SK-N-SH treated with all-trans-retinoic acid at 6 μM for 48 hours (cell line): ENCODE measurements at regions not wholly inside any gene's neighbourhood (a gene's known extent, or its start where the extent isn't known, plus 50 kb on each side); places are given as distances from the start of the nearest gene placed in this dataset.
"Not testable (repeated sequence)": the region's sequence is repeated elsewhere in the genome, so short reads cannot be mapped to it uniquely, and the experiment has no call there.

Experiments
- ATAC-seq: fragments of 200-7000 bp; cut with Tn5 transposase; 3 replicates; pipeline ENCODE4 v1.9.1; 2020; ENCODE audit warnings: mild to moderate bottlenecking, moderate library complexity
- ARNTL ChIP-seq: fragments of 450-650 bp; formaldehyde crosslinking; IDR thresholded peaks from 2 replicates; pipeline ENCODE4 v1.5.0; 2020; ENCODE audit warnings: low read depth, mild to moderate bottlenecking, moderate library complexity, borderline replicate concordance
- BACH2 ChIP-seq: fragments of 250-450 bp; sonication (Bioruptor Pico); IDR thresholded peaks from 2 replicates; pipeline ENCODE4 v1.9.0; 2021; ENCODE audit warnings: mild to moderate bottlenecking, borderline replicate concordance
- CSDC2 ChIP-seq: fragments of 250-450 bp; sonication (Bioruptor Pico); IDR thresholded peaks from 2 replicates; pipeline ENCODE4 v1.5.0; 2020; ENCODE audit warnings: mild to moderate bottlenecking, moderate library complexity
- ESRRG ChIP-seq: fragments of 250-450 bp; sonication (Bioruptor Pico); IDR thresholded peaks from 2 replicates; pipeline ENCODE4 v1.6.1; 2021; ENCODE audit warnings: mild to moderate bottlenecking
- GLIS3 ChIP-seq: fragments of 250-450 bp; sonication (Bioruptor Pico); IDR thresholded peaks from 2 replicates; pipeline ENCODE4 v1.5.0; 2020; ENCODE audit warnings: mild to moderate bottlenecking, moderate library complexity
- ISL1 ChIP-seq: fragments of 250-450 bp; sonication (Bioruptor Pico); IDR thresholded peaks from 2 replicates; pipeline ENCODE4 v2.1.2; 2022; ENCODE audit warnings: mild to moderate bottlenecking, moderate library complexity
- OSR1 ChIP-seq: fragments of 250-450 bp; sonication (Bioruptor Pico); IDR thresholded peaks from 2 replicates; pipeline ENCODE4 v1.8.0; 2022; ENCODE audit warnings: moderate library complexity, mild to moderate bottlenecking, inconsistent platforms
- RARB ChIP-seq: fragments of 250-450 bp; sonication (Bioruptor Pico); IDR thresholded peaks from 2 replicates; pipeline ENCODE4 v1.8.0; 2021; ENCODE audit warnings: mild to moderate bottlenecking, moderate library complexity
- SNAI2 ChIP-seq: fragments of 250-450 bp; sonication (Bioruptor Pico); IDR thresholded peaks from 2 replicates; pipeline ENCODE4 v1.5.0; 2020; ENCODE audit warnings: mild to moderate bottlenecking, moderate library complexity
- TCF4 ChIP-seq: fragments of 250-450 bp; sonication (Bioruptor Pico); IDR thresholded peaks from 2 replicates; pipeline ENCODE4 v1.8.0; 2021; ENCODE audit warnings: mild to moderate bottlenecking, moderate library complexity, borderline replicate concordance
- TOX ChIP-seq: fragments of 250-450 bp; sonication (Bioruptor Pico); IDR thresholded peaks from 2 replicates; pipeline ENCODE4 v1.8.0; 2021; ENCODE audit warnings: mild to moderate bottlenecking, moderate library complexity, borderline replicate concordance
- ZC3H10 ChIP-seq: fragments of 250-450 bp; sonication (Bioruptor Pico); IDR thresholded peaks from 2 replicates; pipeline ENCODE4 v1.5.1; 2021; ENCODE audit warnings: mild to moderate bottlenecking, moderate library complexity
- ZFP3 ChIP-seq: fragments of 250-450 bp; sonication (Bioruptor Pico); IDR thresholded peaks from 2 replicates; pipeline ENCODE4 v1.5.0; 2020; ENCODE audit warnings: mild to moderate bottlenecking, moderate library complexity
- ZFP30 ChIP-seq: fragments of 450-650 bp; formaldehyde crosslinking; IDR thresholded peaks from 2 replicates; pipeline ENCODE4 v1.5.0; 2022; ENCODE audit warnings: mild to moderate bottlenecking, moderate library complexity
- ZNF565 ChIP-seq: fragments of 450-650 bp; formaldehyde crosslinking; conservative IDR thresholded peaks from 2 replicates; pipeline ENCODE4 v1.5.0; 2020; ENCODE audit warnings: low read depth, mild to moderate bottlenecking, moderate library complexity
- ZNF70 ChIP-seq: fragments of 450-650 bp; formaldehyde crosslinking; IDR thresholded peaks from 2 replicates; pipeline ENCODE4 v1.5.0; 2020; ENCODE audit warnings: mild to moderate bottlenecking, moderate library complexity
- ZNF8 ChIP-seq: fragments of 450-650 bp; formaldehyde crosslinking; IDR thresholded peaks from 2 replicates; pipeline ENCODE4 v1.5.0; 2020; ENCODE audit warnings: mild to moderate bottlenecking, moderate library complexity
- TF ChIP-seq, protein P1 (sequence below): fragments of 250-450 bp; sonication (Bioruptor Pico); IDR thresholded peaks from 2 replicates; pipeline ENCODE4 v1.5.0; 2020; ENCODE audit warnings: mild to moderate bottlenecking, moderate library complexity
- TF ChIP-seq, protein P2 (sequence below): fragments of 250-450 bp; sonication (Bioruptor Pico); IDR thresholded peaks from 2 replicates; pipeline ENCODE4 v1.5.1; 2020; ENCODE audit warnings: low read depth, mild to moderate bottlenecking, moderate library complexity
- TF ChIP-seq, protein P3 (sequence below): fragments of 250-450 bp; sonication (Bioruptor Pico); IDR thresholded peaks from 2 replicates; pipeline ENCODE4 v1.8.0; 2020; ENCODE audit warnings: mild to moderate bottlenecking, moderate library complexity, borderline replicate concordance
- TF ChIP-seq, protein P4 (sequence below): fragments of 250-450 bp; sonication (Bioruptor Pico); IDR thresholded peaks from 2 replicates; pipeline ENCODE4 v1.8.0; 2021; ENCODE audit warnings: low read depth, mild to moderate bottlenecking, moderate library complexity, borderline replicate concordance
- TF ChIP-seq, protein P5 (sequence below): fragments of 250-450 bp; sonication (Bioruptor Pico); IDR thresholded peaks from 2 replicates; pipeline ENCODE4 v1.5.1; 2021; ENCODE audit warnings: mild to moderate bottlenecking, moderate library complexity

DNA sequence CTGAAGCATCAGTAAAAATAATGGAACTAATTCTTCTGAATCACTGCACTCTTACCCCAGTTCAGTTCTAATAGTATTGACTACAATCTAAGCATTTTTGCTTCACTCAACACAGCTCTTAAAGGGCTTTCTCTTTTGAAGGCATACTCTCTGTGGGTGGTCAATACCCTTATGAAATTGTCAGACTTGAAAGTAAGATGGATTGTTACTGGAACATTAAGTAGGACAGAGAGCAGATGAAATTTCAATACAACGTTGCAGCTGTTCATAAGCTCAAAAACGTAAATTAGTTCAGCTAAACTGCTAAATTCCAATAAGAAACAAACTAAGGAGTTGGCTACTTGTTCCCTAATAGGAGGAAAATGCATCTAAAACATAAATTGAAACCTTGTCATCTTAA lies 352.3 kb upstream of the TENM3 start:
- ATAC-seq: no peak
- TF ChIP-seq ARNTL (CRISPR knock-in tag) (no peak), ZC3H10 (CRISPR knock-in tag) (no peak), ZNF70 (CRISPR knock-in tag) (no peak), ESRRG (no peak), OSR1 (CRISPR knock-in tag) (no peak), ZFP3 (CRISPR knock-in tag) (no peak), CSDC2 (CRISPR knock-in tag) (no peak), GLIS3 (CRISPR knock-in tag) (no peak), TCF4 (CRISPR knock-in tag) (no peak), TOX (CRISPR knock-in tag) (no peak), RARB (CRISPR knock-in tag) (no peak), ZNF565 (CRISPR knock-in tag) (no peak), ZFP30 (CRISPR knock-in tag) (no peak)
- TF ChIP-seq, protein P1, sequence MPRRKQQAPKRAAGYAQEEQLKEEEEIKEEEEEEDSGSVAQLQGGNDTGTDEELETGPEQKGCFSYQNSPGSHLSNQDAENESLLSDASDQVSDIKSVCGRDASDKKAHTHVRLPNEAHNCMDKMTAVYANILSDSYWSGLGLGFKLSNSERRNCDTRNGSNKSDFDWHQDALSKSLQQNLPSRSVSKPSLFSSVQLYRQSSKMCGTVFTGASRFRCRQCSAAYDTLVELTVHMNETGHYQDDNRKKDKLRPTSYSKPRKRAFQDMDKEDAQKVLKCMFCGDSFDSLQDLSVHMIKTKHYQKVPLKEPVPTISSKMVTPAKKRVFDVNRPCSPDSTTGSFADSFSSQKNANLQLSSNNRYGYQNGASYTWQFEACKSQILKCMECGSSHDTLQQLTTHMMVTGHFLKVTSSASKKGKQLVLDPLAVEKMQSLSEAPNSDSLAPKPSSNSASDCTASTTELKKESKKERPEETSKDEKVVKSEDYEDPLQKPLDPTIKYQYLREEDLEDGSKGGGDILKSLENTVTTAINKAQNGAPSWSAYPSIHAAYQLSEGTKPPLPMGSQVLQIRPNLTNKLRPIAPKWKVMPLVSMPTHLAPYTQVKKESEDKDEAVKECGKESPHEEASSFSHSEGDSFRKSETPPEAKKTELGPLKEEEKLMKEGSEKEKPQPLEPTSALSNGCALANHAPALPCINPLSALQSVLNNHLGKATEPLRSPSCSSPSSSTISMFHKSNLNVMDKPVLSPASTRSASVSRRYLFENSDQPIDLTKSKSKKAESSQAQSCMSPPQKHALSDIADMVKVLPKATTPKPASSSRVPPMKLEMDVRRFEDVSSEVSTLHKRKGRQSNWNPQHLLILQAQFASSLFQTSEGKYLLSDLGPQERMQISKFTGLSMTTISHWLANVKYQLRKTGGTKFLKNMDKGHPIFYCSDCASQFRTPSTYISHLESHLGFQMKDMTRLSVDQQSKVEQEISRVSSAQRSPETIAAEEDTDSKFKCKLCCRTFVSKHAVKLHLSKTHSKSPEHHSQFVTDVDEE: no peak
- TF ChIP-seq, protein P2, sequence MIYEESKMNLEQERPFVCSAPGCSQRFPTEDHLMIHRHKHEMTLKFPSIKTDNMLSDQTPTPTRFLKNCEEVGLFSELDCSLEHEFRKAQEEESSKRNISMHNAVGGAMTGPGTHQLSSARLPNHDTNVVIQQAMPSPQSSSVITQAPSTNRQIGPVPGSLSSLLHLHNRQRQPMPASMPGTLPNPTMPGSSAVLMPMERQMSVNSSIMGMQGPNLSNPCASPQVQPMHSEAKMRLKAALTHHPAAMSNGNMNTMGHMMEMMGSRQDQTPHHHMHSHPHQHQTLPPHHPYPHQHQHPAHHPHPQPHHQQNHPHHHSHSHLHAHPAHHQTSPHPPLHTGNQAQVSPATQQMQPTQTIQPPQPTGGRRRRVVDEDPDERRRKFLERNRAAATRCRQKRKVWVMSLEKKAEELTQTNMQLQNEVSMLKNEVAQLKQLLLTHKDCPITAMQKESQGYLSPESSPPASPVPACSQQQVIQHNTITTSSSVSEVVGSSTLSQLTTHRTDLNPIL (CRISPR knock-in tag): no peak
- TF ChIP-seq, protein P3, sequence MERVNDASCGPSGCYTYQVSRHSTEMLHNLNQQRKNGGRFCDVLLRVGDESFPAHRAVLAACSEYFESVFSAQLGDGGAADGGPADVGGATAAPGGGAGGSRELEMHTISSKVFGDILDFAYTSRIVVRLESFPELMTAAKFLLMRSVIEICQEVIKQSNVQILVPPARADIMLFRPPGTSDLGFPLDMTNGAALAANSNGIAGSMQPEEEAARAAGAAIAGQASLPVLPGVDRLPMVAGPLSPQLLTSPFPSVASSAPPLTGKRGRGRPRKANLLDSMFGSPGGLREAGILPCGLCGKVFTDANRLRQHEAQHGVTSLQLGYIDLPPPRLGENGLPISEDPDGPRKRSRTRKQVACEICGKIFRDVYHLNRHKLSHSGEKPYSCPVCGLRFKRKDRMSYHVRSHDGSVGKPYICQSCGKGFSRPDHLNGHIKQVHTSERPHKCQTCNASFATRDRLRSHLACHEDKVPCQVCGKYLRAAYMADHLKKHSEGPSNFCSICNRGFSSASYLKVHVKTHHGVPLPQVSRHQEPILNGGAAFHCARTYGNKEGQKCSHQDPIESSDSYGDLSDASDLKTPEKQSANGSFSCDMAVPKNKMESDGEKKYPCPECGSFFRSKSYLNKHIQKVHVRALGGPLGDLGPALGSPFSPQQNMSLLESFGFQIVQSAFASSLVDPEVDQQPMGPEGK (CRISPR knock-in tag): no peak

DNA sequence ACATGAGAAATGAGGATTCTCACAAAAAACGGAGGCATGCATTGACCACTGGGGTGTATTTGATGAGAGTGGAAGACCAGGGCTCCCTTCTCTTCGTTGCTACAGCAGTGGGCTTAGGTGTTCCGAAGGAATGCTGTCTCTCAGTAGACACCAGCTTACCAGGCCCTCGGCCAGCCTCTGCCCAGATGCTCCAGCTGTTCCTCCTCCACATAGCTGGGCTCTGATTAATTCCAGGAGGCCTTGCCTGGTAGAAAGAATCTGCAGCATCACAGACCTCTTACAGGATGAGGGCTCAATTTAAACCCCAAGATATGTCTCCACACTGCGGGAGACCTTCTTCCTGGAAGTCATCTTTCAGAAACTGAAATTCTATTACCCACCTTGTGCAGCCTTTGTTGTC lies 346.6 kb upstream of the TENM3 start:
- no peak for ATAC-seq
- TF ChIP-seq, protein P4, sequence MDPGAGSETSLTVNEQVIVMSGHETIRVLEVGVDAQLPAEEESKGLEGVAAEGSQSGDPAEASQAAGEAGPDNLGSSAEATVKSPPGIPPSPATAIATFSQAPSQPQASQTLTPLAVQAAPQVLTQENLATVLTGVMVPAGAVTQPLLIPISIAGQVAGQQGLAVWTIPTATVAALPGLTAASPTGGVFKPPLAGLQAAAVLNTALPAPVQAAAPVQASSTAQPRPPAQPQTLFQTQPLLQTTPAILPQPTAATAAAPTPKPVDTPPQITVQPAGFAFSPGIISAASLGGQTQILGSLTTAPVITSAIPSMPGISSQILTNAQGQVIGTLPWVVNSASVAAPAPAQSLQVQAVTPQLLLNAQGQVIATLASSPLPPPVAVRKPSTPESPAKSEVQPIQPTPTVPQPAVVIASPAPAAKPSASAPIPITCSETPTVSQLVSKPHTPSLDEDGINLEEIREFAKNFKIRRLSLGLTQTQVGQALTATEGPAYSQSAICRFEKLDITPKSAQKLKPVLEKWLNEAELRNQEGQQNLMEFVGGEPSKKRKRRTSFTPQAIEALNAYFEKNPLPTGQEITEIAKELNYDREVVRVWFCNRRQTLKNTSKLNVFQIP (CRISPR knock-in tag): no peak
- TF ChIP-seq ZFP3 (CRISPR knock-in tag): no peak
- TF ChIP-seq, protein P5, sequence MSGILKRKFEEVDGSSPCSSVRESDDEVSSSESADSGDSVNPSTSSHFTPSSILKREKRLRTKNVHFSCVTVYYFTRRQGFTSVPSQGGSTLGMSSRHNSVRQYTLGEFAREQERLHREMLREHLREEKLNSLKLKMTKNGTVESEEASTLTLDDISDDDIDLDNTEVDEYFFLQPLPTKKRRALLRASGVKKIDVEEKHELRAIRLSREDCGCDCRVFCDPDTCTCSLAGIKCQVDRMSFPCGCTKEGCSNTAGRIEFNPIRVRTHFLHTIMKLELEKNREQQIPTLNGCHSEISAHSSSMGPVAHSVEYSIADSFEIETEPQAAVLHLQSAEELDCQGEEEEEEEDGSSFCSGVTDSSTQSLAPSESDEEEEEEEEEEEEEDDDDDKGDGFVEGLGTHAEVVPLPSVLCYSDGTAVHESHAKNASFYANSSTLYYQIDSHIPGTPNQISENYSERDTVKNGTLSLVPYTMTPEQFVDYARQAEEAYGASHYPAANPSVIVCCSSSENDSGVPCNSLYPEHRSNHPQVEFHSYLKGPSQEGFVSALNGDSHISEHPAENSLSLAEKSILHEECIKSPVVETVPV (CRISPR knock-in tag): no peak
- TF ChIP-seq RARB (CRISPR knock-in tag): no peak
- no peak for TF ChIP-seq OSR1 (CRISPR knock-in tag)
- TF ChIP-seq, all 23 proteins: peak for 0

DNA sequence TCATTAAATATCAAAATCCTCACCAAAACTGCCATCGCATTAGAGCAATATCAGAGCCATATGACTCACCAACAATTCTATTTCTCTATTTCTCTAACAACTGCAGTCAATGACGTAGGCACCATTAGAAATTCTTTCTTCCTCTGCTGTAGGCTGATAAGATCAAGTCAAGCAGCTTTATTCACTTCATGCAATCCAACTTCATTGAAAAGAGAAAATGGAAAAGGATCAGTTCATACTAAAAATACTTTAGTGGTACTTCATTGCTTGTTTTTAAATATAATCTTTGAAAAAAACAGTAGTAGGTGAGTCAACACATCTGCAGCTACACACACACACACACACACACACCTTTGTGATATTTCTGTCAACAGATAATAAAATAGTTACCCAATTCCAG lies 345.3 kb upstream of the TENM3 start:
- TF ChIP-seq ZC3H10 (CRISPR knock-in tag): no peak
- TF ChIP-seq ISL1 (CRISPR knock-in tag): peak; percentile 80
- 0 out of 2 replicates have a peak, but pooled peaks have one; percentile 50 for TF ChIP-seq SNAI2 (CRISPR knock-in tag)
- TF ChIP-seq, protein P3 (CRISPR knock-in tag): no peak
- TF ChIP-seq, protein P2 (CRISPR knock-in tag): peak; percentile 54; the same call in 1 of the 2 replicates
- peak; percentile 77 for TF ChIP-seq ZFP30 (CRISPR knock-in tag)
- peak; percentile 23; the same call in 1 of the 2 replicates for TF ChIP-seq TOX (CRISPR knock-in tag)
- TF ChIP-seq TCF4 (CRISPR knock-in tag): no peak
- TF ChIP-seq CSDC2 (CRISPR knock-in tag): no peak
- no peak for TF ChIP-seq ZNF8 (CRISPR knock-in tag)
- TF ChIP-seq ARNTL (CRISPR knock-in tag): no peak
- TF ChIP-seq GLIS3 (CRISPR knock-in tag): no peak
- TF ChIP-seq BACH2 (CRISPR knock-in tag): no peak

DNA sequence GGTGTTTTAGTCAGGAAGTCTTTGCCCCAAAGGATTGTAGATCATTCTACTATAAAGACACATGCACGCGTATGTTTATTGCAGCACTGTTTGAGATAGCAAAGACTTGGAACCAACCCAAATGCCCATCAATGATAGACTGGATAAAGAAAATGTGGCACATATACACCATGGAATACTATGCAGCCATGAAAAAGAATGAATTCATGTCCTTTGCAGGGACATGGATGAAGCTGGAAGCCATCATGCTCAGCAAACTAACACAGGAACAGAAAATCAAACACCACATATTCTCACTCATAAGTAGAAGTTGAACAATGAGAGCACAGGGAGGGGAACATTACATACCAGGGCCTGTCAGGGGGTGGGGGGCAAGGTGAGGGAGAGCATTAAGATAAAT lies 340.8 kb upstream of the TENM3 start:
- not testable (repeated sequence) for ATAC-seq

More for the DNA sequence above, 345.3 kb upstream of the TENM3 start:
- ATAC-seq: peak; percentile 99
